Activated naive CD8-positive, alpha-beta T cell treated with anti-CD3 and anti-CD28 coated beads for 36 hours (primary cell): ENCODE measurements at regions not wholly inside any gene's neighbourhood (a gene's known extent, or its start where the extent isn't known, plus 50 kb on each side); places are given as distances from the start of the nearest gene placed in this dataset.

Experiments used
- DNase-seq: peaks from one replicate; pipeline ENCODE4 v3.0.0; 2021
- H3K27ac Mint-ChIP-seq: one replicate; pipeline ENCODE4 v1.8.0; 2022; ENCODE audit warnings: mild to moderate bottlenecking, moderate library complexity, mixed read lengths
- H3K27me3 Mint-ChIP-seq: one replicate; pipeline ENCODE4 v1.8.0; 2022; ENCODE audit warnings: mild to moderate bottlenecking, mixed read lengths
- H3K36me3 Mint-ChIP-seq: one replicate; pipeline ENCODE4 v1.8.0; 2021; ENCODE audit warnings: mild to moderate bottlenecking, mixed read lengths
- H3K4me1 Mint-ChIP-seq: one replicate; pipeline ENCODE4 v1.8.0; 2021; ENCODE audit warnings: mixed read lengths
- H3K4me3 Mint-ChIP-seq: one replicate; pipeline ENCODE4 v1.8.0; 2022; ENCODE audit warnings: mild to moderate bottlenecking, moderate library complexity, mixed read lengths
- H3K9me3 Mint-ChIP-seq: one replicate; pipeline ENCODE4 v1.8.0; 2022; ENCODE audit warnings: mixed read lengths

GRCh38 chr3:40768536-40768935, 243.8 kb downstream of the ZNF621 start:
- Mint-ChIP-seq H3K27ac (no peak overlapping the region), H3K36me3 (no peaks in the 10 kb centered on the region), H3K4me3 (no peak overlapping the region), H3K27me3 (peaks cover 9% of the 10 kb centered on the region), H3K4me1 (peaks cover 3% of the 10 kb centered on the region), H3K9me3 (no peaks in the 10 kb centered on the region)
- DNase-seq: no peak

- no peaks in the 10 kb centered on the region for H3K36me3 Mint-ChIP-seq
- H3K27me3 Mint-ChIP-seq: peaks cover 9% of the 10 kb centered on the region
- no peak overlapping the region for H3K4me3 Mint-ChIP-seq
- H3K4me1 Mint-ChIP-seq: peaks cover 3% of the 10 kb centered on the region
- H3K9me3 Mint-ChIP-seq: no peaks in the 10 kb centered on the region
- no peak for DNase-seq
- no peak overlapping the region for H3K27ac Mint-ChIP-seq
Observed at GRCh38 chr3:40770061-40770460, 245.3 kb downstream of the ZNF621 start.

GRCh38 chr3:40771112-40771511, 246.4 kb downstream of the ZNF621 start:
- no peak overlapping the region for H3K27ac Mint-ChIP-seq
- no peaks in the 10 kb centered on the region for H3K36me3 Mint-ChIP-seq
- H3K27me3 Mint-ChIP-seq: peaks cover 9% of the 10 kb centered on the region
- H3K9me3 Mint-ChIP-seq: no peaks in the 10 kb centered on the region
- no peak for DNase-seq
- peaks cover 3% of the 10 kb centered on the region for H3K4me1 Mint-ChIP-seq
- no peak overlapping the region for H3K4me3 Mint-ChIP-seq

- H3K36me3 Mint-ChIP-seq: no peaks in the 10 kb centered on the region
- no peaks in the 10 kb centered on the region for H3K27me3 Mint-ChIP-seq
- no peak overlapping the region for H3K4me3 Mint-ChIP-seq
- no peak for DNase-seq
- no peak overlapping the region for H3K27ac Mint-ChIP-seq
- H3K4me1 Mint-ChIP-seq: no peaks in the 10 kb centered on the region
- H3K9me3 Mint-ChIP-seq: no peaks in the 10 kb centered on the region
Observed at GRCh38 chr3:40779039-40779438, 254.3 kb downstream of the ZNF621 start.

- no peak for DNase-seq
- H3K36me3 Mint-ChIP-seq: no peaks in the 10 kb centered on the region
- H3K27me3 Mint-ChIP-seq: peaks cover 6% of the 10 kb centered on the region
- no peak overlapping the region for H3K4me3 Mint-ChIP-seq
- no peaks in the 10 kb centered on the region for H3K4me1 Mint-ChIP-seq
- no peak overlapping the region for H3K27ac Mint-ChIP-seq
- no peaks in the 10 kb centered on the region for H3K9me3 Mint-ChIP-seq
Observed at GRCh38 chr3:40780291-40780924, 255.6 kb downstream of the ZNF621 start.

- no peak overlapping the region for H3K4me3 Mint-ChIP-seq
- no peaks in the 10 kb centered on the region for H3K9me3 Mint-ChIP-seq
- no peaks in the 10 kb centered on the region for H3K36me3 Mint-ChIP-seq
- H3K27ac Mint-ChIP-seq: no peak overlapping the region
- H3K4me1 Mint-ChIP-seq: no peaks in the 10 kb centered on the region
- H3K27me3 Mint-ChIP-seq: peaks cover 12% of the 10 kb centered on the region
- DNase-seq: no peak
Observed at GRCh38 chr3:40780925-40781406, 256.2 kb downstream of the ZNF621 start.

GRCh38 chr3:40782111-40782721, 257.5 kb downstream of the ZNF621 start:
- H3K4me1 Mint-ChIP-seq: no peaks in the 10 kb centered on the region
- no peak for DNase-seq
- H3K36me3 Mint-ChIP-seq: no peaks in the 10 kb centered on the region
- no peak overlapping the region for H3K4me3 Mint-ChIP-seq
- peaks cover 12% of the 10 kb centered on the region for H3K27me3 Mint-ChIP-seq
- H3K27ac Mint-ChIP-seq: no peak overlapping the region
- H3K9me3 Mint-ChIP-seq: peaks cover 3% of the 10 kb centered on the region

- no peak overlapping the region for H3K4me3 Mint-ChIP-seq
- H3K4me1 Mint-ChIP-seq: no peaks in the 10 kb centered on the region
- H3K36me3 Mint-ChIP-seq: no peaks in the 10 kb centered on the region
- DNase-seq: no peak
- H3K9me3 Mint-ChIP-seq: peaks cover 3% of the 10 kb centered on the region
- peaks cover 16% of the 10 kb centered on the region for H3K27me3 Mint-ChIP-seq
- no peak overlapping the region for H3K27ac Mint-ChIP-seq
Observed at GRCh38 chr3:40790746-40791145, 266.0 kb downstream of the ZNF621 start.

GRCh38 chr3:40793730-40794129, 269.0 kb downstream of the ZNF621 start:
- H3K36me3 Mint-ChIP-seq: no peaks in the 10 kb centered on the region
- peaks cover 23% of the 10 kb centered on the region for H3K27me3 Mint-ChIP-seq
- H3K27ac Mint-ChIP-seq: no peak overlapping the region
- no peak for DNase-seq
- no peaks in the 10 kb centered on the region for H3K9me3 Mint-ChIP-seq
- H3K4me1 Mint-ChIP-seq: no peaks in the 10 kb centered on the region
- H3K4me3 Mint-ChIP-seq: no peak overlapping the region

GRCh38 chr3:40800343-40800742, 275.6 kb downstream of the ZNF621 start:
- DNase-seq: no peak
- Mint-ChIP-seq H3K9me3 (peaks cover 4% of the 10 kb centered on the region), H3K36me3 (no peaks in the 10 kb centered on the region), H3K4me3 (no peak overlapping the region), H3K27me3 (peaks cover 20% of the 10 kb centered on the region), H3K4me1 (no peaks in the 10 kb centered on the region), H3K27ac (no peak overlapping the region)

- H3K27ac Mint-ChIP-seq: no peak overlapping the region
- no peaks in the 10 kb centered on the region for H3K36me3 Mint-ChIP-seq
- no peak overlapping the region for H3K4me3 Mint-ChIP-seq
- peaks cover 18% of the 10 kb centered on the region for H3K27me3 Mint-ChIP-seq
- DNase-seq: no peak
- peaks cover 4% of the 10 kb centered on the region for H3K9me3 Mint-ChIP-seq
- H3K4me1 Mint-ChIP-seq: no peaks in the 10 kb centered on the region
Observed at GRCh38 chr3:40801284-40801741, 276.6 kb downstream of the ZNF621 start.

GRCh38 chr3:40803311-40803710, 278.6 kb downstream of the ZNF621 start:
- no peak for DNase-seq
- Mint-ChIP-seq H3K9me3 (peaks cover 4% of the 10 kb centered on the region), H3K4me3 (no peak overlapping the region), H3K4me1 (no peaks in the 10 kb centered on the region), H3K36me3 (no peaks in the 10 kb centered on the region), H3K27me3 (peaks cover 12% of the 10 kb centered on the region), H3K27ac (no peak overlapping the region)

- DNase-seq: no peak
- Mint-ChIP-seq H3K4me3 (no peak overlapping the region), H3K4me1 (no peaks in the 10 kb centered on the region), H3K9me3 (peaks cover 11% of the 10 kb centered on the region), H3K36me3 (no peaks in the 10 kb centered on the region), H3K27me3 (peaks cover 13% of the 10 kb centered on the region), H3K27ac (no peak overlapping the region)
Observed at GRCh38 chr3:40805456-40805855, 280.7 kb downstream of the ZNF621 start.

- Mint-ChIP-seq H3K4me3 (no peak overlapping the region), H3K36me3 (peaks cover 2% of the 10 kb centered on the region), H3K27me3 (peaks cover 22% of the 10 kb centered on the region), H3K9me3 (peaks cover 14% of the 10 kb centered on the region), H3K4me1 (no peaks in the 10 kb centered on the region), H3K27ac (no peak overlapping the region)
- DNase-seq: no peak
Observed at GRCh38 chr3:40810813-40811212, 286.1 kb downstream of the ZNF621 start.

- no peak for DNase-seq
- peaks cover 36% of the 10 kb centered on the region for H3K27me3 Mint-ChIP-seq
- no peak overlapping the region for H3K4me3 Mint-ChIP-seq
- no peak overlapping the region for H3K27ac Mint-ChIP-seq
- H3K4me1 Mint-ChIP-seq: peaks cover 4% of the 10 kb centered on the region
- peaks cover 2% of the 10 kb centered on the region for H3K36me3 Mint-ChIP-seq
- H3K9me3 Mint-ChIP-seq: peaks cover 2% of the 10 kb centered on the region
Observed at GRCh38 chr3:40817017-40817416, 292.3 kb downstream of the ZNF621 start.

- peaks cover 23% of the 10 kb centered on the region for H3K27me3 Mint-ChIP-seq
- no peak for DNase-seq
- no peaks in the 10 kb centered on the region for H3K9me3 Mint-ChIP-seq
- H3K27ac Mint-ChIP-seq: no peak overlapping the region
- no peaks in the 10 kb centered on the region for H3K36me3 Mint-ChIP-seq
- H3K4me3 Mint-ChIP-seq: no peak overlapping the region
- H3K4me1 Mint-ChIP-seq: peaks cover 4% of the 10 kb centered on the region
Observed at GRCh38 chr3:40821315-40821714, 296.6 kb downstream of the ZNF621 start.
